Erythroblast (primary cell): ENCODE measurements at regions not wholly inside any gene's neighbourhood (a gene's known extent, or its start where the extent isn't known, plus 50 kb on each side); places are given as distances from the start of the nearest gene placed in this dataset.
"Not testable (repeated sequence)": the region's sequence is repeated elsewhere in the genome, so short reads cannot be mapped to it uniquely, and the experiment has no call there.

Source experiments
- GATA1 ChIP-seq: IDR thresholded peaks from 2 replicates; pipeline ENCODE4 v1.6.1; 2011; ENCODE audit warnings: low read depth, mild to moderate bottlenecking, control low read depth, low read length, moderate library complexity
- POLR2A ChIP-seq: IDR thresholded peaks from 2 replicates; pipeline ENCODE4 v1.6.1; 2011; ENCODE audit warnings: mild to moderate bottlenecking, low read length

DNA sequence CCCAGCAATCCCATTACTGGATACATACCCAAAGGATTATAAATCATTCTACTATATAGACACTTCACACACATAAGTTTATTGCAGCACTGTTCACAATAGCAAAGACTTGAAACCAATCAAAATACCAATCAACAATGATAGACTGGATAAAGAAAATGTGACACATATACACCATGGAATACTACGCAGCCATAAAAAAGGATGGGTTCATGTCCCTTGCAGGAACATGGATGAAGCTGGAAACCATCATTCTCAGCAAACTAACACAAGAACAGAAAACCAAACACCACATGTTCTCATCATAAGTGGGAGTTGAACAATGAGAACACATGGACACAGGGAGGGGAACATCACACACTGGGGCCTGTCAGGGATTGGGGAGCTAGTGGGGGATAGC, 475.4 kb upstream of the NFIA start:
- TF ChIP-seq POLR2A, GATA1: not testable (repeated sequence)
